Skeletal muscle satellite cell (primary cell): ENCODE measurements at regions not wholly inside any gene's neighbourhood (a gene's known extent, or its start where the extent isn't known, plus 50 kb on each side); places are given as distances from the start of the nearest gene placed in this dataset.

ENCODE experiments used
- H3K27me3 ChIP-seq: 2 replicates; pipeline ENCODE4 v1.7.0; 2013; ENCODE audit warnings: low read length; ENCODE audit not compliant: control insufficient read depth, insufficient read depth
- H3K36me3 ChIP-seq: 2 replicates; pipeline ENCODE4 v1.7.0; 2013; ENCODE audit warnings: mild to moderate bottlenecking, control low read depth, low read length; ENCODE audit not compliant: insufficient read depth
- H3K4me1 ChIP-seq: 2 replicates; pipeline ENCODE4 v1.7.0; 2013; ENCODE audit warnings: low read length; ENCODE audit not compliant: control insufficient read depth, insufficient read depth
- H3K4me2 ChIP-seq: 2 replicates; pipeline ENCODE4 v1.7.0; 2013; ENCODE audit warnings: mild to moderate bottlenecking, low read length
- H3K4me3 ChIP-seq: 2 replicates; pipeline ENCODE4 v1.7.0; 2013; ENCODE audit warnings: low read length
- H3K9ac ChIP-seq: 2 replicates; pipeline ENCODE4 v1.7.0; 2013; ENCODE audit warnings: mild to moderate bottlenecking, low read depth, low read length, moderate library complexity
- H3K9me3 ChIP-seq: replicated peaks from 2 replicates; pipeline ENCODE4 v1.7.0; 2013; ENCODE audit warnings: mild to moderate bottlenecking, control low read depth, low read length

DNA sequence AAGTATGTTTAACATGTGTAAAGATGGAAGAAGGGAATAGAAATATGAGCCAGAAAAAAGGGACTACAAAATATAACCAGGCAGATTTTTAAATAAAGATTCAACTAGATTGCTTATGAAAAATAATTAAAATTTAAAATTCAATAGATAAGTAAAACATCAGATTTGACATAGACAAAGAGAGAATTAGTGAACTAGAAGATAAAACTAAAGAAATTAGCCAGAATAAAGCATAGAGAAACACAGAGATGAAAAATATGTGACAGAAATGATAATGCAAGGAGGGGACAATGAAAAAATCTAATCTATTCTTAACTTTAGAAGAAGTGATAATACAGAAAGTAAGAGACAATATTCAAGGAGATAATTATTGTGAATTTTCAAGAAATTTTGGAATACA lies 222.6 kb upstream of the PMFBP1 start:
- Histone ChIP-seq H3K9me3 (no peaks in the 10 kb centered on the region), H3K36me3 (no peaks in the 10 kb centered on the region), H3K4me2 (no peak overlapping the region)

DNA sequence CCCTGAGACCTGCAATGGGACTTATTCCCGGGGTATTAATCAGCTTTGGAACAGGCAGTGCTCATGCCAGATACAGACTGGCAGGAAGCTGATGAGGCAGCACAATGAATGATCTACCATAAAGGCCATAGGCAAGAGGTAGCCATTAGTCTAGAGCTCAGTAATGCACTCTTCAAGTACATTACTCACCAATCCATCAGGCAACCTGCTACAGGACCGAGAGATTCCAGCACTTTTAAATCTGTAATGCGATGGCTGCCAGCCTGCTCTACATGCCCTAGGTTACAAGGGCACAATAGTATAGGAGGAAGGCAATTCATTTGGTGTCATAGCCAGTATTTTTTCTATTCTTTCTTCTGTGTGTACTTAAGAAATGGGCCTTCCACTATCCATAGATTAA lies 217.8 kb upstream of the PMFBP1 start:
- Histone ChIP-seq H3K36me3 (peaks cover 3% of the 10 kb centered on the region), H3K4me1 (no peaks in the 10 kb centered on the region), H3K9me3 (no peaks in the 10 kb centered on the region), H3K4me3 (no peak overlapping the region), H3K4me2 (no peak overlapping the region), H3K27me3 (no peaks in the 10 kb centered on the region), H3K9ac (no peak overlapping the region)

More for the DNA sequence above, 222.6 kb upstream of the PMFBP1 start:
- Histone ChIP-seq H3K4me1 (no peaks in the 10 kb centered on the region), H3K9ac (no peak overlapping the region), H3K4me3 (no peak overlapping the region), H3K27me3 (no peaks in the 10 kb centered on the region)

DNA sequence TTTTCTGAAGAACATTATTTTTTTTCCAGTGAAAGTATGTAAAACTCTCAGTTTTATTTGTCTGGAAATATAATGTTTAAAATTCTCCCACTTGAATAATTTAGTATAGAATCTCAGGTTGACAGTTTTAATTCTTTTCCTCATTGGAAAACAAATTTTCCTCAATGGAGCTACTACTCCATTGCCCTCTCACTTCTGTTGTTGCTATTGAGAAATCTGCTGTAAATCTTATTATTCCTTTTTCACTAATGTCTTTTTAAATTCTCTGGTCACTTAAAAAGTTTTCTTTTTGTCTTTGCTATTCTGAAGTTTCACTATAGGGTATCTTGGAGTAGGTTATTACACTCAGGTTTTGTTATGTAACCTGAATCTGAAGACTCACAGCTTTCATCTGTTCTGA lies 216.1 kb upstream of the PMFBP1 start:
- H3K9ac ChIP-seq, result no peak overlapping the region
- H3K36me3 ChIP-seq, result peaks cover 3% of the 10 kb centered on the region
- no peaks in the 10 kb centered on the region for H3K27me3 ChIP-seq
- H3K4me2 ChIP-seq, result no peak overlapping the region
- H3K4me1 ChIP-seq, result no peaks in the 10 kb centered on the region
- no peaks in the 10 kb centered on the region for H3K9me3 ChIP-seq
- H3K4me3 ChIP-seq, result no peak overlapping the region

DNA sequence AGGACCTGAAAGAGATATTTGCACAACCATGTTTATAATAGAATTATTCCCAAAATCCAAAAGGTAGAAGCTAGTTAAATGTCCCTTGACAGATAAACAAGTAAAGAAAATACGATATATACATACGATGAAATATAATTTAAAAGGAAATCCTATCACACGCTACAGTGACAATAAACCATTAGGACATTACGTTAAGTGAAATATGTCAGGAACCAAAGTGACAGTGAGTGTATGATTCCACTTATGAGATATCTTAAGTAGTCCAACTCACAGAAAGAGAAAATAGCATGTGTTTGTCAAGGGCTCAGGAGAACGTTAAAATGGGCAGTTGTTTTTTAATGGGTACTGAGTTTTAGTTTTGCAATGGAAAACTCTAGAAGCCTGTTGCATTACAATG lies 212.7 kb upstream of the PMFBP1 start:
- Histone ChIP-seq H3K27me3 (no peaks in the 10 kb centered on the region), H3K9me3 (no peaks in the 10 kb centered on the region), H3K4me3 (no peak overlapping the region), H3K4me2 (no peak overlapping the region), H3K9ac (no peak overlapping the region), H3K4me1 (no peaks in the 10 kb centered on the region), H3K36me3 (peaks cover 3% of the 10 kb centered on the region)

DNA sequence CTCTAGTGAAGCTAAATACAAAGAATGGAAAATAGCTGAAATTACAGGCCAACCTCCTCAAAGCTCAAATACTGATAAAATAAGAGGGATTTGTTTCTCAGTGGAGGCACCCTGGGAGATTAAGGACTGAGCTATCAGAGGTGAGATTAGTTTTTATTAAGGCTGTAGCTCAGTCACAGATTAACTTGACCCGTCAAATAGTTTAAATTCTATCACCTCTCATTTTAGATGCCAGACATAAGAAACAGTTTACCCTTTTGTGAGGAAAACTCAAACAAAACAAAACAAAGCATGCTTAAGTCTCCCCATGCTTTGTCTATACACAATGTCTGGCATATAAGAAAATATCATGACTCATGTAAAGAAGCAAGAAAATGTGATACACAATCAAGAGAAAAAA lies 208.3 kb upstream of the PMFBP1 start:
- Histone ChIP-seq H3K4me3 (no peak overlapping the region), H3K4me2 (no peak overlapping the region), H3K36me3 (no peaks in the 10 kb centered on the region), H3K27me3 (no peaks in the 10 kb centered on the region), H3K9ac (no peak overlapping the region), H3K4me1 (no peaks in the 10 kb centered on the region), H3K9me3 (no peaks in the 10 kb centered on the region)

DNA sequence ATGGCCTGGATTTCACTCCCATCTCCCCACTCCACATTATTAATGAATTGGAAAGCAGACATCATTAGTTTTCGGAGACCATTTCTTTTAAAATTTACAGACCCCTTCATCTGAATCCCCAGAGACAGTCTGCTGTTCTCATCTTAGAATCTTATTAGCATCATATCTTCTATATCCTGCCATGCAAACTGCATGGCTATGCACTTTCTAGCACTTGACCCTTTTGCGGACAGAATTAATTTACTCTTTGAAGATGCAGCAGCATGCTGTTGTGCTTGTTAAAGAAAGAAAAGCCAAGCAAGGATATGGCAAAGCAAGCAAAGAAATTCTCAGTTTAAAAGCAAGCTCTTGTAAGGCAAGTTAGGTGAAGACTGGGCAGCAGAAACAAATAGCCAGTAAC lies 201.2 kb upstream of the PMFBP1 start:
- Histone ChIP-seq H3K36me3 (no peaks in the 10 kb centered on the region), H3K4me2 (no peak overlapping the region), H3K27me3 (no peaks in the 10 kb centered on the region), H3K9ac (no peak overlapping the region), H3K4me1 (peaks cover 9% of the 10 kb centered on the region), H3K9me3 (no peaks in the 10 kb centered on the region), H3K4me3 (no peak overlapping the region)

DNA sequence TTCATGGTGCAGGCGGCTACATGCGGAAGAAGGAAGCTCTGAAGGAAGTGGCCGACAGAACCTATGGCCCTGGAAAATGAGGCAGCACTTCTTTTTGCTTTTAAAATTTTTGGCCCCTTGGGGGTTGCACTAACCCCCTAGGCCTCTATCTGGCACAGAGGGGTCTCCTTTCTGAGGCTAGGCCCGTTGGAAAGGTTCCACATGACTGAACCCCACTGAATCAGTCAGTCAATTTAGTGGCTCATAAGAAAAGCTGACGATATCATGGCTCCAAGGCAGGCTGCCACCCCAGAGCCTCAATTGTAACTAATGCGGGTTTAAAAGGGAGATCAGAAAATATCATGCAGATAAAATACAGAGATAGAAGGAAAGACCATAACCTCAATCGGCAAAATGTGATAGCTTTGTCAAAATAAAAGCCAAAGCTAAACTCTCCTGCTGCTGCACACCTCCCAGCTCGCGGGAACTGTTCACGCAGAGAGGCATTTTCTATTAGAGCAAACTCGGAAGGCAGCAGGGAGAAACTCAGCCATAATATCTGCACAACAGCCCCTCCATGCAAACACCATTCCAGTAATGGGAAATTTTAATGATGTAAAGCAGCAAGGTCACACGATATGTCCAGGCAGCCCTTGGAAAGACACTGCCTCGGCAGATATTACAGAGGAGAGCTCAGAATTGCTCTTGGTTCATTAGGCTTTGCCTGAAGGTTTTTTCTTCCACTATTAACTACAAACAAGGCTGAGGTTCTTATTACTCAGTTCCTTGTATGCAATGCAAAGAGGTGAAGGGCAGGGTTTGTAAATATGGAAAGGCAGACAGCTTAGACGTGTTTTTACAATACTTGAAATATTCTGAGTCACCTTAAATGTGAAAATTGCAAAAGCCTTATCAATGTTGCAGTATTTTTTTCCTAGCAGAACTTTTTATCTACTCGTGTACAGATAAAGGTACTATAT lies 200.4 kb upstream of the PMFBP1 start:
- Histone ChIP-seq H3K27me3 (no peaks in the 10 kb centered on the region), H3K4me1 (peaks cover 9% of the 10 kb centered on the region), H3K36me3 (no peaks in the 10 kb centered on the region), H3K9me3 (no peaks in the 10 kb centered on the region), H3K4me2 (no peak overlapping the region), H3K9ac (no peak overlapping the region), H3K4me3 (no peak overlapping the region)

DNA sequence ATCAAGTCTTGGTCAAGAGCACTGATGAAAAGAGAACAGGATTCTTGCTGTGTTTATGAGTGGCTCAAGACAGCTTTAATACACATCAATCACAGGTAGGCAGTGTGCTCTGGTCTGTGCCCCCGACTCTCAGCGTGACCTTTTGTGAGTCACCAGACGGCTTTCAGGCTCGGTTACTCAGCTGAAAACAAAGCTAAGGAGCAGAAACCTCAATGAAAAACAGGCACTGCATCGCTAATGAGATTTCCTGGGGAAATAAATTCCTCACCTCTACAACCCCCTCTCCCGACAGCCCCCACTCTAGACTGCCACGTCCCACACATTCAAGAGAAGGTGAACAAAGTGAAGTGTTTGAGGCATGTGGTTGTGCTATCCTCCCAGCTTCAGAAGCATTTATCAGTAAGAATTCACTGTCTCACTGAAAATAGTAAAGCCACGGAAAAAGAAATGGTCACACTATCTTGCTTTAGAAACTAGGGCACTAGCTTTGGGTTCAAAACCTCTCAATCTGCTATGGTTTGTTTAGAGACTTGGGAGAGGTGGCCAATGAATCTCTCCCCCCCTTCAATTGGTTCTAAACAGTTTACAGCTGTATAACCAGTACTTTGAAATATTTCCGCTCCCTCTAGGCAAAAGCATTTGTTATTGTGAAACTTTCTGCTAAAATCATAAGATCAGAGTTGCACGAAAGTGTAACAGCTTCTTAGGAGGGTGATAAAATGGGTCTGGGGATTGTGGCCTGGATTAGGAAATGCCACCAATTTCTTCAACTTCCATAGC lies 199.5 kb upstream of the PMFBP1 start:
- H3K4me1 ChIP-seq, result peaks cover 9% of the 10 kb centered on the region
- no peaks in the 10 kb centered on the region for H3K27me3 ChIP-seq
- H3K9me3 ChIP-seq, result no peaks in the 10 kb centered on the region
- H3K4me3 ChIP-seq, result no peak overlapping the region
- H3K4me2 ChIP-seq, result peak overlapping the region; percentile 41
- H3K36me3 ChIP-seq, result no peaks in the 10 kb centered on the region
- H3K9ac ChIP-seq, result no peak overlapping the region

DNA sequence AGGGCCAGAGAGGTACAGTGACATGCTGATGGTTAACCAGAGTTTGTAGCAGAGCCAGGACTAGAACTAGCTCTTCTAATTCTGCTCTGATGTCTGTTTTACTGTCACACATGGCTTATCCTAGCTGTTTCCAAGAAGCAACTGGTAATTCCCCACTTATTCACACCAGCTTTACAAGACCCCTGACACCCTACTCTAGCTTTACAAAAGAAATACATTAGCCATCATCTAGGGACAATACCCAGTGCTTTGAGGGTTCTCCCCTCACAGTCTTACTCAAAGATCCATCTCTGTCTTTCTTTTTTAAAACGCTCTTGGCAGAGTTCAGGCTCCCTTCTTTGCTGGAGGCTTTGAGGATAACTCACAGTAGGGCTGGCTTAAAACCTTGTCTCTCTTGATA lies 197.3 kb upstream of the PMFBP1 start:
- no peaks in the 10 kb centered on the region for H3K9me3 ChIP-seq

DNA sequence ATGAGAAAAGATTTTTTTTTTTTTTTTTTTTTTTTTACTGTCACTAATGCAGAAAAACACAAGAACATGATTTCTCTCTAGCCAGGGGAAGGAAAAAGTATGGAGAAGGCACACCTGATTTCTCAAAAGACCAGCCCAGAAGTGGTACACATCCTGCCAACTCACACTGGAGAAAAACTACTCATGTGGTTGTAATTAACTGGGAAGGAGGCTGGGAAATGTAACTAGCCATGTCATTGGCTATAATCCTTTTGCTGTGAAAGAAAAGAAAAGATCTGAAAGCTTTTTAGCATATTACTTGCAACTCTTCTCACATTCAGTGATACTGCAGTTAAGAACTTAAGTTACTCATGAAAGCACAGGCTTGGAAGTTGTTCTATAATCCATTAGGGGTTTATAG lies 195.9 kb upstream of the PMFBP1 start:
- Histone ChIP-seq H3K4me3 (no peak overlapping the region), H3K27me3 (no peaks in the 10 kb centered on the region), H3K9me3 (no peaks in the 10 kb centered on the region), H3K4me1 (peaks cover 9% of the 10 kb centered on the region), H3K4me2 (no peak overlapping the region), H3K36me3 (no peaks in the 10 kb centered on the region), H3K9ac (no peak overlapping the region)

More for the DNA sequence above, 197.3 kb upstream of the PMFBP1 start:
- H3K9ac ChIP-seq, result no peak overlapping the region
- H3K4me3 ChIP-seq, result no peak overlapping the region
- no peaks in the 10 kb centered on the region for H3K36me3 ChIP-seq
- H3K4me1 ChIP-seq, result peaks cover 9% of the 10 kb centered on the region
- H3K4me2 ChIP-seq, result no peak overlapping the region
- no peaks in the 10 kb centered on the region for H3K27me3 ChIP-seq

DNA sequence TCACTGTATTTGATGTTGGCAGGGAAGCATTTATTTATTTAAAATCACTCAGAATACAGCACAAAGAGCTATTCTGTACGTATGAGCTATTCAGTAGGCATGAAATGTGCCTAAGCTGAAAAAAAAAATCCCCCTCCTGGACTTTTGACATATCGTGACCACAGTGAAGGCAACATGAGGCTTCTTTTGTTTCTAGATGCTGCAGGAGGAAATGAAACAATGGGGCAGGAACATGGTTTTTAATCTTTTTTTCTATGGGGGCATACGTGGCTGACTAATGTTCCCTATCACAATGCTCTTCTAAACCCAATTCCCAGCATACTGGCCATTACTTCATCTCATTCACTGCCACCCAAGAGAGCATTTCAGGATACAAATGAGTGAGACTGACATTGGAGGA lies 191.0 kb upstream of the PMFBP1 start:
- Histone ChIP-seq H3K4me2 (no peak overlapping the region), H3K9me3 (no peaks in the 10 kb centered on the region), H3K36me3 (no peaks in the 10 kb centered on the region), H3K9ac (no peak overlapping the region), H3K27me3 (no peaks in the 10 kb centered on the region), H3K4me3 (no peak overlapping the region), H3K4me1 (no peaks in the 10 kb centered on the region)
